ENCODE measurements at regions not wholly inside any gene's neighbourhood (a gene's known extent, or its start where the extent isn't known, plus 50 kb on each side); places are given as distances from the start of the nearest gene placed in this dataset.
"Not testable (repeated sequence)": the region's sequence is repeated elsewhere in the genome, so short reads cannot be mapped to it uniquely, and the experiment has no call there.

GRCh38 chr6:63465750-63466149 is 106.5 kb upstream of the LOC128125822 start:
- no peaks in the 10 kb centered on the region for H3K9me3 ChIP-seq
- ATAC-seq (peak in 1 of 2 experiments; percentile 42; a peak in 2 of 6 replicates), FAIRE-seq (no peak), DNase-seq (ENCODE audit: low read depth in 1 of 2, low spot score in 1 of 2) (no peak)
- no peak overlapping the region for H3K4me3 ChIP-seq
- POLR2A ChIA-PET = no interaction called here
- peaks cover 11% of the 10 kb centered on the region; the same call in 1 of the 3 replicates for H3K4me1 ChIP-seq
- CTCF ChIA-PET = interaction anchor here (0.5 kb wide), 1 partner anchor 50 kb away, joined by 3 read pairs; no protein-coding TSS in a partner anchor
- no peak for TF ChIP-seq FOSL2 (IDR thresholded peaks at IDR 0.05)
- peak; percentile 25; the same call in 1 of the 2 replicates for TF ChIP-seq FOSL2 (CRISPR knock-in tag; IDR thresholded peaks at IDR 0.05)
- TF ChIP-seq ZSCAN20 (CRISPR knock-in tag; IDR thresholded peaks at IDR 0.05) = no peak
- peak overlapping the region; percentile 3; the same call in 1 of the 3 replicates for H3K4me2 ChIP-seq
- H3K27ac ChIP-seq = peak overlapping the region; percentile 42 to 73; a peak in 4 of 6 replicates
- WGBS (ENCODE audit: missing lambda C conversion rate) = 21% methylated on average over 2 of the region's 2 CpGs

GRCh38 chr6:63466242-63466733 is 106.0 kb upstream of the LOC128125822 start:
- Histone ChIP-seq H3K4me2 (no peak overlapping the region), H3K9me3 (no peaks in the 10 kb centered on the region), H3K27ac (peak overlapping the region; percentile 41 to 73; a peak in 4 of 6 replicates), H3K4me1 (peaks cover 11% of the 10 kb centered on the region; the same call in 1 of the 3 replicates), H3K4me3 (no peak overlapping the region)
- FAIRE-seq (no peak), ATAC-seq (no peak), DNase-seq (ENCODE audit: low read depth in 1 of 2, low spot score in 1 of 2) (no peak)
- CTCF ChIA-PET = interaction anchor here (0.5 kb wide), 1 partner anchor 49 kb away, joined by 3 read pairs; no protein-coding TSS in a partner anchor
- POLR2A ChIA-PET = no interaction called here
- 100% methylated on average over 1 of the region's 1 CpG for WGBS (ENCODE audit: missing lambda C conversion rate)
- TF ChIP-seq MAFK (IDR thresholded peaks at IDR 0.05; ENCODE audit: partially characterized antibody) = peak; percentile 81
- TF ChIP-seq HOXB13 (CRISPR knock-in tag; IDR thresholded peaks at IDR 0.05; ENCODE audit: low read depth) = no peak

GRCh38 chr6:63467247-63467954 is 104.9 kb upstream of the LOC128125822 start:
- no peak overlapping the region for H3K4me3 ChIP-seq
- TF ChIP-seq MAX (IDR thresholded peaks at IDR 0.05) (no peak), USF2 (IDR thresholded peaks at IDR 0.05) (no peak), FOSB (CRISPR knock-in tag; IDR thresholded peaks at IDR 0.05) (no peak), JUNB (IDR thresholded peaks at IDR 0.05) (no peak), FOSL2 (IDR thresholded peaks at IDR 0.05) (no peak), FOSL2 (CRISPR knock-in tag; IDR thresholded peaks at IDR 0.05) (no peak), RFX5 (IDR thresholded peaks at IDR 0.05) (no peak), HMGXB4 (CRISPR knock-in tag; IDR thresholded peaks at IDR 0.05; ENCODE audit: borderline replicate concordance) (no peak), RARB (CRISPR knock-in tag; IDR thresholded peaks at IDR 0.05) (no peak), E2F6 (IDR thresholded peaks at IDR 0.05; ENCODE audit: borderline replicate concordance, low read depth) (no peak), MYC (IDR thresholded peaks at IDR 0.05; ENCODE audit: borderline replicate concordance, low read length) (no peak), REST (IDR thresholded peaks at IDR 0.05) (no peak), ZFP36 (IDR thresholded peaks at IDR 0.05; ENCODE audit: borderline replicate concordance, partially characterized antibody) (no peak), ESRRA (IDR thresholded peaks at IDR 0.05; ENCODE audit: borderline replicate concordance, low read length) (no peak), SREBF2 (IDR thresholded peaks at IDR 0.05) (no peak), FOXS1 (CRISPR knock-in tag; IDR thresholded peaks at IDR 0.05) (no peak), ZNF302 (CRISPR knock-in tag; IDR thresholded peaks at IDR 0.05) (no peak), EHF (CRISPR knock-in tag; IDR thresholded peaks at IDR 0.05) (no peak), NFE2L2 (conservative IDR thresholded peaks at IDR 0.05; ENCODE audit: low read length) (no peak)
- ATAC-seq = no peak
- H3K9me3 ChIP-seq = no peaks in the 10 kb centered on the region
- WGBS (ENCODE audit: missing lambda C conversion rate) = 82% methylated on average over 10 of the region's 10 CpGs
- DNase-seq (ENCODE audit: low read depth in 1 of 2, low spot score in 1 of 2) = no peak
- FAIRE-seq = no peak
- H3K4me2 ChIP-seq = no peak overlapping the region
- peaks cover 11% of the 10 kb centered on the region; the same call in 1 of the 3 replicates for H3K4me1 ChIP-seq
- POLR2A ChIA-PET = no interaction called here
- peak overlapping the region in 1 of 2 experiments; percentile 72; a peak in 4 of 6 replicates for H3K27ac ChIP-seq
- CTCF ChIA-PET = no interaction called here

- POLR2A ChIA-PET = not testable (repeated sequence)
Measured at GRCh38 chr6:63471145-63471544, 101.1 kb upstream of the LOC128125822 start.

More at GRCh38 chr6:63471145-63471544, 101.1 kb upstream of the LOC128125822 start:
- H3K4me3 ChIP-seq; H3K9me3 ChIP-seq; DNase-seq (ENCODE audit: low read depth in 1 of 2, low spot score in 1 of 2); FAIRE-seq; H3K4me2 ChIP-seq; H3K27ac ChIP-seq; ATAC-seq: not testable (repeated sequence)
- 100% methylated on average over 2 of the region's 2 CpGs for WGBS (ENCODE audit: missing lambda C conversion rate)
- CTCF ChIA-PET = interaction anchor here (0.6 kb wide), 1 partner anchor 193 kb away, joined by 3 read pairs; no protein-coding TSS in a partner anchor
- peaks cover 16% of the 10 kb centered on the region for H3K4me1 ChIP-seq

All from A549 (cell line).